ENCODE measurements at regions not wholly inside any gene's neighbourhood (a gene's known extent, or its start where the extent isn't known, plus 50 kb on each side); places are given as distances from the start of the nearest gene placed in this dataset.

DNA sequence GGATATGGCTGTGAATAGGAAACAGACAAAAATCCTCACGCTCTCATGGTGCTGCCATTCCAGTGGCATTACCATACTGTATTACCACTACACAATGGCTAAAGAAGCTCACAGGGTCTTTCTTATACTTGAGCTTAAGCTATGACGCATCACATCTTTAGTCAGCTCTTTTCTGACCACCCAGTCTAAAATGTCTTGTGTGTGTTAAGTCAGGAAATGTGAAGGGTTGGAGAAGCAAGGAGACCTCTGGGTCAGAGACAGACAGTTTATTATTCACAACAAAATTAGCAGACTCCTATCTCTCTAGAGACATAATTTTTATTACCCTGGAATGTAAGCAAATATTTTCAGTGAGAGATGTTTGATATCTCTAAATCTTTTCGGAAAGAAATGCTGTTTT, 1583.2 kb upstream of the WWC1 start:
- no peak for TF ChIP-seq POLR2A (IDR thresholded peaks at IDR 0.05; ENCODE audit: extremely low read depth, insufficient read length)
- TF ChIP-seq, protein P1, sequence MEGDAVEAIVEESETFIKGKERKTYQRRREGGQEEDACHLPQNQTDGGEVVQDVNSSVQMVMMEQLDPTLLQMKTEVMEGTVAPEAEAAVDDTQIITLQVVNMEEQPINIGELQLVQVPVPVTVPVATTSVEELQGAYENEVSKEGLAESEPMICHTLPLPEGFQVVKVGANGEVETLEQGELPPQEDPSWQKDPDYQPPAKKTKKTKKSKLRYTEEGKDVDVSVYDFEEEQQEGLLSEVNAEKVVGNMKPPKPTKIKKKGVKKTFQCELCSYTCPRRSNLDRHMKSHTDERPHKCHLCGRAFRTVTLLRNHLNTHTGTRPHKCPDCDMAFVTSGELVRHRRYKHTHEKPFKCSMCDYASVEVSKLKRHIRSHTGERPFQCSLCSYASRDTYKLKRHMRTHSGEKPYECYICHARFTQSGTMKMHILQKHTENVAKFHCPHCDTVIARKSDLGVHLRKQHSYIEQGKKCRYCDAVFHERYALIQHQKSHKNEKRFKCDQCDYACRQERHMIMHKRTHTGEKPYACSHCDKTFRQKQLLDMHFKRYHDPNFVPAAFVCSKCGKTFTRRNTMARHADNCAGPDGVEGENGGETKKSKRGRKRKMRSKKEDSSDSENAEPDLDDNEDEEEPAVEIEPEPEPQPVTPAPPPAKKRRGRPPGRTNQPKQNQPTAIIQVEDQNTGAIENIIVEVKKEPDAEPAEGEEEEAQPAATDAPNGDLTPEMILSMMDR (IDR thresholded peaks at IDR 0.05; ENCODE audit: low read depth, low read length), result no peak
- no peak for TF ChIP-seq MYC (IDR thresholded peaks at IDR 0.05; ENCODE audit: low read depth, low read length)
- no peak for TF ChIP-seq MAX (IDR thresholded peaks at IDR 0.05; ENCODE audit: low read depth, low read length)
- no peak overlapping the region for H3K4me3 ChIP-seq (ENCODE audit: low read depth, low read length)
- no peak for DNase-seq (ENCODE audit: low read depth)

DNA sequence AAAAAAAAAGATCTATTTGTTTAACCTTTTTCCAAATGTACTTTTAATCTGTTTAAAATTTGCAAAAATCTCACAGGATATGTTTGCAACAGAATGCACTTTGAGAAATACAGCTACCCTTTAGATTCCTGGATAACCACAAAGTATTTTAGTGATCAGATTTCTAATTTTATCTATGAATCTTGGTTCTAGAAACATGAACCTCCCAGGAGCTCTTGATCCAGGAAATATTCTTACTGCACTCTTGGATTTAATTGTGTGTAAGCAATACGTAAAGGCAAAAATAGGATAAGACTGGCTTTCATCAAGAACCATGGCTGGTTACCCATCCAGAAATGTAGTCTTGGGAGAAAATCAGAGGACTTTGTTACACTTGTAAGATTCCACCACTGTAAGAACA, 1581.8 kb upstream of the WWC1 start:
- TF ChIP-seq, protein P1 (IDR thresholded peaks at IDR 0.05; ENCODE audit: low read depth, low read length), result no peak
- no peak for TF ChIP-seq MAX (IDR thresholded peaks at IDR 0.05; ENCODE audit: low read depth, low read length)
- no peak for TF ChIP-seq POLR2A (IDR thresholded peaks at IDR 0.05; ENCODE audit: extremely low read depth, insufficient read length)
- TF ChIP-seq MYC (IDR thresholded peaks at IDR 0.05; ENCODE audit: low read depth, low read length), result no peak
- no peak overlapping the region for H3K4me3 ChIP-seq (ENCODE audit: low read depth, low read length)
- DNase-seq (ENCODE audit: low read depth), result no peak

GRCh38 chr5:166710271-166710670, 1581.2 kb upstream of the WWC1 start:
- TF ChIP-seq, protein P1 (IDR thresholded peaks at IDR 0.05; ENCODE audit: low read depth, low read length), result no peak
- no peak for TF ChIP-seq MAX (IDR thresholded peaks at IDR 0.05; ENCODE audit: low read depth, low read length)
- DNase-seq (ENCODE audit: low read depth), result no peak

GRCh38 chr5:166712447-166713185, 1578.8 kb upstream of the WWC1 start:
- TF ChIP-seq, protein P1 (IDR thresholded peaks at IDR 0.05; ENCODE audit: low read depth, low read length), result no peak
- TF ChIP-seq POLR2A (IDR thresholded peaks at IDR 0.05; ENCODE audit: extremely low read depth, insufficient read length) (no peak), MAX (IDR thresholded peaks at IDR 0.05; ENCODE audit: low read depth, low read length) (no peak), MYC (IDR thresholded peaks at IDR 0.05; ENCODE audit: low read depth, low read length) (no peak)
- no peak overlapping the region for H3K4me3 ChIP-seq (ENCODE audit: low read depth, low read length)
- DNase-seq (ENCODE audit: low read depth), result no peak

More at GRCh38 chr5:166710271-166710670, 1581.2 kb upstream of the WWC1 start:
- H3K4me3 ChIP-seq (ENCODE audit: low read depth, low read length), result no peak overlapping the region

- TF ChIP-seq MYC (IDR thresholded peaks at IDR 0.05; ENCODE audit: low read depth, low read length) (no peak), MAX (IDR thresholded peaks at IDR 0.05; ENCODE audit: low read depth, low read length) (no peak), POLR2A (IDR thresholded peaks at IDR 0.05; ENCODE audit: extremely low read depth, insufficient read length) (no peak)
- TF ChIP-seq, protein P1 (IDR thresholded peaks at IDR 0.05; ENCODE audit: low read depth, low read length), result no peak
- DNase-seq (ENCODE audit: low read depth), result no peak
- H3K4me3 ChIP-seq (ENCODE audit: low read depth, low read length), result no peak overlapping the region
Measured at GRCh38 chr5:166713295-166713694, 1578.2 kb upstream of the WWC1 start.

Data from NB4 (cell line).